HG03139 (cell line): ENCODE measurements at regions not wholly inside any gene's neighbourhood (a gene's known extent, or its start where the extent isn't known, plus 50 kb on each side); places are given as distances from the start of the nearest gene placed in this dataset.

Source experiments
- ATAC-seq: cut with Tn5 transposase; IDR thresholded peaks from one replicate; pipeline ENCODE4 v1.9.1; 2021; ENCODE audit not compliant: unreplicated experiment

GRCh38 chr3:194801461-194802432 is 116.1 kb downstream of the FAM43A start:
- ATAC-seq = no peak

- ATAC-seq = no peak
Measured at GRCh38 chr3:194804796-194805195, 119.1 kb downstream of the FAM43A start.

DNA sequence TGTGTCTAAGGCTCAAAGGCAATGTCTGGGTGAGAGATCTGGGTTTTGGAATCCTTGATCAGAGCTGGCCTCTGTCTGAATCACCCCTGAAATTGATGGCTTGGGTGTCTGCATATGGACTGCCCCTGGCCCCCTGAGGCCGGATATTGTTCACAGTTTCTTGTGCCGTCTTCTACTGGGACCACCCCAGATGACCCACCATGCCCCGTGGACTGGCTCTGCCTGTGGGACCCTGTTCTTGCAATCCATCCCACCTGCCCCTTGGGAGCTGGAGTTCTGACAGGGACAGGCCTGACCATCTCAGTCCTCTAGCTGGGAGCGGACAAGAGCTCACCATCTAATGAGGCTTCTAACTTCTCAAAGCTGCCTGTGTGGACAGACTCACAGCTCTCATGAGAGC is 119.9 kb downstream of the FAM43A start:
- ATAC-seq = no peak

GRCh38 chr3:194806991-194807630 is 121.4 kb downstream of the FAM43A start:
- no peak for ATAC-seq

GRCh38 chr3:194808640-194809097 is 123.0 kb downstream of the FAM43A start:
- no peak for ATAC-seq

GRCh38 chr3:194809382-194809781 is 123.7 kb downstream of the FAM43A start:
- ATAC-seq = no peak

- ATAC-seq = no peak
Measured at GRCh38 chr3:194810076-194810475, 124.4 kb downstream of the FAM43A start.

DNA sequence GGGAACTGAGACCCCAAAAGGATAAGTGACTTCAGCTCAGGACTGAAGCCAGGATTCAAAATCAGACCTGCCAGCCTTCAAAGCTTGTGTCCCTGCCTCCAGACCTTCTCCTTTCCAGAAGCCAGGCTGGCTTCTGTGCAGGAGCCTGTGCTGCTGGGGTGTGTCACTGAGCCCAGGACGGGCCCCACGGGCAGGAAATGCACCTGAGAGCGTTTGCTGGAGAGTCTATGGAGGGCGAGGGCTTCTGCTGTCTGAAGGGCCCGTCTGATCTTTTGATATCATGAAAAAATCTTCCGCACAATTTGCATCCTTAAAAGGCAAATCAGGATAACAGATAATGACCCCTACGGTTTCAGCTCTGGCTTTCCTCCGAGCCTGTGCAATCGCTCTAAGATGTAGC is 125.4 kb downstream of the FAM43A start:
- ATAC-seq = no peak

GRCh38 chr3:194812176-194812575 is 126.5 kb downstream of the FAM43A start:
- ATAC-seq = no peak

- no peak for ATAC-seq
Measured at GRCh38 chr3:194814878-194815357, 129.2 kb downstream of the FAM43A start.

GRCh38 chr3:194816748-194817591 is 131.3 kb downstream of the FAM43A start:
- no peak for ATAC-seq

- no peak for ATAC-seq
Measured at GRCh38 chr3:194817592-194817930, 131.9 kb downstream of the FAM43A start.

DNA sequence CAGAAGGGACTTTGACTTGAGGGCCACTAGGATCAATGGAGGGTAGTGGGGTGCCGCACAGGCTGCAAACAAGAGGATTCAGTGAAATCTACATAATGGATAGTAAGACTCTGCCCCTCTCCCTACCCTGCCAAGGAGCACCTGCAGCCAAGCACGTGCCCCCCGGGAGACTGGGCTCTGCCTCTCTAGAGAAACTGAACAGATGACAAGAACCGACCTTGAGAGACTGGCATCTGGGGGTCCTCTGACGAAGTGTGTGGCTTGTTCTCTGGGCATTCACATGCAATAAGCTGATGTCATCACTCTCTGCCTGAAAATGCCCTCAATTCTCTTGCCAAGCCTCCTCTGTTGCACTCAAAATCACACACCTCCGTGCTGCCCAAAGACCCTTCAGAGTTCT is 132.3 kb downstream of the FAM43A start:
- ATAC-seq = no peak

DNA sequence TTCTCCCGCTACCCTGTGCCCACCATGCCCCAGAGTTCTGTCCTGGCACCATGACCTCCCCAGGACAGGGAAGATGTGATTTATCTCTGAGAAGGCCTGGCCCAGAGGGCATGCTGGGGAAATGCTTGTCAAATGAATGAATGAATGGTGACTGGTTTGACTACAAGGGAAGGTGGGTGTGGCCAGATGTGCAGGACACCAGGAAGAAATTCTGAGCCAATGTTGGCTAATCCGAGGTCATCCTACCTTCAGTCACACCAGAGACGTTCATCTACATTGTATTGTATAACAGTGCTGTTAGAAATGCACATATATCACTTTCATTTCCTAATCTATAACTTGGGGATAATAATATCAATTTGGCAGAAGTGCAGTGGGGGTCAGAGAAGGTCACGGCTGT is 138.4 kb downstream of the FAM43A start:
- no peak for ATAC-seq

GRCh38 chr3:194824701-194825111 is 139.0 kb downstream of the FAM43A start:
- ATAC-seq = no peak

DNA sequence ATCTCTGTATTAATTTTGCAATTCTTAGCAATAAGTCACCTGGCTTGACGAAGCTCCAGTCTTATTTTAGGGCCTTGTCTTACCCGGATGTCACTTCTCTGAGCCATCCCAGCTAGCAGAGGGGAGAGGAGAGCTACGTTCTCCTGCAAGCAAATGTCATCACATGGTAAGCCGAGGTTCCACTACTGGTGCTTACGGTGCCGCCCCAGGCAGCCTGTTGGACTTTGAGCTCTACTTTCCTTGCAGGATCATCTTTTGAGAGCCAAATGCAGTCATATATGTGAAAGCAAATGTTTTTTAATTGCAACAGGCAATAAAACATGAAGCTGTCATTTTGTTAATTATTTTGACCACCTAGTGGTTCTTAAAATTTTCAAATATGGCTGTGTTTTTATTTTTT is 140.9 kb downstream of the FAM43A start:
- ATAC-seq = no peak

GRCh38 chr3:194827486-194827885 is 141.8 kb downstream of the FAM43A start:
- ATAC-seq = no peak

DNA sequence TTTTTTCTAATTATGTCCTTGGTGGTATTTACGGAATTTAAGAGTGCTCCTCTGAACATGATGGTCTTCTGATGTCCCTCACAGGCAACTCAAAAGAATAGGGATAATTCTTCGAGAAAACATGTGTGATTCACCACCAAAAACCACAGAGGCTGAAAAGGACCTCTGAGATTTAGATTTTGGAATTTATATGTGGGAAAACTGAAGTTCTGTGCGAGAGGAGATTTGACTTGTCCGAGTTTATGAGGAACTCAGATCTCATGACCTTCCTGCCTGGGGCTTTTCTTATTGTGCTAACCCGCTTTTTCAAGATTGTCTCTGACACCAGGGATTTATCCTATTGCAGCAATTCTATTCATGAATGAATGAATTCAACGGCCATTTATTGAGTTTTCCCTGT is 142.4 kb downstream of the FAM43A start:
- ATAC-seq = no peak

- no peak for ATAC-seq
Measured at GRCh38 chr3:194828926-194829325, 143.2 kb downstream of the FAM43A start.

GRCh38 chr3:194830401-194830800 is 144.7 kb downstream of the FAM43A start:
- no peak for ATAC-seq

DNA sequence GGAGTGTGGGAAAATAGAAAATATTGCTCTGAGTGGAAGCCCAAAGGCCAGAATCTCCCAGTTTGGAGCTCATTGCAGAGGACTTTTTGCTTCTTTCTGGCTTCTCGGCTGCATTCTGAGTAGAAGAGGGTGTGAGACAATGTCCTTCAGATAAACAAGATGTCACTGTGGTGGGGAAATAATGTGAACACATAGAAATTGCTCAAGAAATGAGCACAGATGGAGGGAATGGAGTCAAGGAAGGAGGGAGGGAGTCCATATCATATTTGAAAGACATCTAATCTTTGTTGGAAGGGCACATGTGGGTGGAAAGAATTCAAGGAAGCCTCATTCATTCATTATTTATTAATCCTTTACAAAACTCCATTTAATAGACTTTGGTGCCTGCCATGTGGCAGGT is 145.3 kb downstream of the FAM43A start:
- no peak for ATAC-seq
